ENCODE measurements at regions not wholly inside any gene's neighbourhood (a gene's known extent, or its start where the extent isn't known, plus 50 kb on each side); places are given as distances from the start of the nearest gene placed in this dataset.
"Not testable (repeated sequence)": the region's sequence is repeated elsewhere in the genome, so short reads cannot be mapped to it uniquely, and the experiment has no call there.

GRCh38 chr7:81887098-81888090 is 117.5 kb upstream of the HGF start:
- intact Hi-C loops (cut with DNase I) = no loop called here
- no peak for DNase-seq

DNA sequence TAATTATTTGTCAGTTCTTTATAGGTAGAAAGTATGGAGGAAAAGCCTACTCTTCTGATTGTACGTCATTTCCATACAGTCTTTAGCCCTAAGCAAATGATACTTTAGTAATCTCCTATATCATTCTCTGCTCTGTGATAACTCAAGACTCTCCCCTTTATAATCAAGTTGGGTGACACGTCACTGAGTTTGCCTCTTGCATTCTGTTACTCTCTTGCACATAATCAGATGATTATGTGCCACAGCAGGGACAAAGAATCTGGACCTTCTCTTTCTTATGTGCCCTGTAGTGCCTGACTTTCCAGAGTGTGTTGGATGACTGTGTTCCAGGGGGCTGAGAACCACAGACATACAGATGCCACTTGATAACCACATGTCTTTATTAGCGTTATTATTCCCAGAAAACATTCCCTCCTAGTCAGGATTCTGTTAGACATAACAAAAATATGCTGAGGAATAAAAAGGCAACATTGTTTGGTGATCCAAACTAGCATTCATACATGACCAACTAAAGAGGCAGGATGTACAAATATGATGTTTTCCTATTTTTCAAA is 116.4 kb upstream of the HGF start:
- no peak for DNase-seq
- intact Hi-C loops (cut with DNase I) = no loop called here

GRCh38 chr7:81884817-81885216 is 115.0 kb upstream of the HGF start:
- DNase-seq = no peak
- intact Hi-C loops (cut with DNase I) = no loop called here

DNA sequence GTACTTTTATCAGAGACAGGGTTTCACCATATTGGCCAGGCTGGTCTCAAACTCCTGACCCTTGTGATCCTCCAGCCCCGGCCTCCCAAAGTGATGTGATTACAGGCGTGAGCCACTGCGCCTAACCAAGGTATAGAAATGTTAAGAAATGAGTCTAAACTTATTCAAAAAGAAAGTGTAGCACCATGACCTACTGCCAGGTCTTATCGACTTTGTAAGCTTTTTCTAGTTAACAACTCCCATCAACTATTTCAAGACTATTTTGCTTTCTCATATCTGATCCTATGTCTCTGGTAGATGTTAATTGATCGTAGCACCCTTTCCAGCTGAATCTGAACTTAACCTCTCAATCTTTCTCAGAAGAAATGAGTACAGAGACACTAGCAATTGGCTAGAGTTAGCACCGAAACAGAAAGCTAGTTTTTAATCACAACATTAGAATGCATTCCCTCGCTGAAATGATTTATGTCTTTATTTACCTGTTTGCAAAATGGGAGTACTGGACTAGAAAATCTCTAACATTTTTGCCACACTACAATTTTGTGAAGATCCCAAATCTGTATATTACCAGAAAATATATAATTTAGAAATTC is 114.0 kb upstream of the HGF start:
- intact Hi-C loops (cut with DNase I) = no loop called here
- DNase-seq = peak in 1 of 10 donors; percentile 75

DNA sequence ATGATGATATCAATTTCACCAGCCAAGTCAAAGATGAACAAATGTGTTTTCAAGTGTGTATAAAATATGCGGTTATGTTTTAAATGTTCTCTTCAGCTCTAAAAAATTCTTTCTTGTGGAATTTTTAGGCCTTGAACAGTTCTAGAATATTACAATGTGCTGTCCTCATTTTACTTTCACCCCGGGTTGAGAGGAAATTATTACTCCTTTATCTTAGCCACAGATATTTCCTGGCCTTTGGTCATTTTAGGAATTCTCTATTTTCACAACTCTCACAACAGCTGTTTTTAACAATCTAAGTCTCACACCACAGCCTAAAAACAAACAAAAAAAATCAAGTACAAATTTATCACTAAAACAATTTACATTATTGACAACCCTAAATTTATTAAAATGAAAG is 112.2 kb upstream of the HGF start:
- intact Hi-C loops (cut with DNase I) = no loop called here
- no peak for DNase-seq

- no peak for DNase-seq
- intact Hi-C loops (cut with DNase I) = no loop called here
Measured at GRCh38 chr7:81877890-81878289, 108.0 kb upstream of the HGF start.

GRCh38 chr7:81873559-81873958 is 103.7 kb upstream of the HGF start:
- no peak for DNase-seq
- intact Hi-C loops (cut with DNase I) = no loop called here

DNA sequence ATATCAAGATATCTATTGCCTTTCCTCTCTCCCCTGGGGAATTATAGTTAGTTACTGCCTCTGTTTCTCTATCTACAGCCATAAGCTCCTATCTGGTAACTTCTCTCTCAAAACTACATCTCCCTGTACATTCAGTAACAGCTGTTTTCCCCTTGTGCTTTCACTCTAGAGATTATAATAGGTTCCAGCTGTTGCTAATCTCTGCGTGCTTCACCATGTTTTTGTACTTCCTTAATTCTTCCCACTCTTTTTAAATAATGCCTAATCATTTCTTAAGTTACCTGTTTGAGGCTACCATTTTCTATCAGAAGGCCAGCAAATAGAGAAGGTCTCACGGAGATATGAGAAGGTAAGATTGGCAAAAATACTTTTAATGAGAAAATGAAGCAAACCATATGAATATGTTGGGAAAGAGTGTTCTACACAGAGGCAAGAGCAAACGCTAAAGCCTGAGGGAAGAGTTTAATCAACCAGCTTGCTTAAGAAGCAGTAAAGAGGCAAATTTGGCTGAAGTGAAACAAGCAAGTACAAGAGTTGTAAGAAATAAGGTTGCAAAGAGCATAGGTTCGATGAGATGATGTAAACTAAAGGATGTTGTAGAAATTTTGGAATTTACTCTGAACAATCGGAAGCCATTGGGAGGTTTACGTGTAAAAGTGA is 101.9 kb upstream of the HGF start:
- intact Hi-C loops (cut with DNase I) = no loop called here
- DNase-seq = no peak

GRCh38 chr7:81870608-81871007 is 100.8 kb upstream of the HGF start:
- intact Hi-C loops (cut with DNase I) = no loop called here
- DNase-seq = no peak

- no peak for DNase-seq
- intact Hi-C loops (cut with DNase I) = no loop called here
Measured at GRCh38 chr7:81869670-81870069, 99.8 kb upstream of the HGF start.

DNA sequence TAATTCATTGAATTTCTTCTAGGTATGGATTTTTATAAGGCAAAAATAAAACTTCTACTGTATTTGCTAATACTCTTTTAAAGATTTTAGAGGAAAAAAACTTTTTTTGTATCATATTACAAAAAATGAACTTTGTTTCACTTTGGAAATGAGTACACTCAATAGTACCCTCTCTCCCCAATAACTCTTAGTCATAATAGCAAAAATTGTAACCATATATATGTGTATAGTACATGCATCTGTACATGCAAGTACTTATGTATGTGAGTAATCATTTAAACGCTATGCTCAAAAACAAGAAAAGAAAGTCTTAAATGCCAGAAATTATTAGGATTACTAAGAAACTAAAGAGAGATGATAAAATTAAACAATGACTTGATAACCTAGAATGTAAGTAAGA is 95.9 kb upstream of the HGF start:
- DNase-seq = no peak
- intact Hi-C loops (cut with DNase I) = no loop called here

DNA sequence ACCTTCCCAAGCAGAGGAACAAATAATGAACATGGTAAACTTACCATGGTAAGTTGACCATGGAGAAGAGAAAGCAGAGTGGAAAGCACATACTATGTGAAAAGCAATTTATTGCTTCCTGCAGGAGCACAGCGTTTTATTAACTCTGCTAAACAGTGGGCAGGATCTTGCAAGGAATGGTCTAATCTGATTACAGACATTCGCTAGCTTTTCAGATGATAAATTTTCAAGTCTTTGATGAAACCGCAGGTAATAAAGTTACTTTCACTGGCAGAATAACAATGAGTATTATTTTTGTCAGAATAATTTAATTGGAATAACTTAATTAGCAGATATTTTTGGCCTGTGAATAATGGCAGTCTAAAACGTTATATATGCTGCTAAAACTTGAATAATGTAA is 89.6 kb upstream of the HGF start:
- intact Hi-C loops (cut with DNase I) = no loop called here
- DNase-seq = no peak

DNA sequence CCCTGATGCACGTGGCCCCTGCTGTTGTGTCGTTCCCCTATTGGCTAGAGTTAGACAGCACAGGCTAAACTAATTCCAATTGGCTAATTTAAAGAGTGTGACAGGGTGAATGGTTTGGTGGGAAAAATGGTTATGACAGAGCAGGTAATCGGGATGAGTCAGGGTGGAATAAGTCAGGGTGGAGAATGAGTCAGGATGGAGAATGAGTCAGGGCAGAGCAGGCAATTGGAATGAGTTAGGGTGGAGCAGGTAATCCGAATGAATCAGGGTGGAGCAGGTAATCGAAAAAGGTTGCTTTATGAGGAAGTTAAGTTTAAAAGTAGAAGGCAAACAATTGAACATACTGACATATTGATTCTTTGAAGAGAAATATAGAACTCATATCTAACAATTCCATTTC is 89.0 kb upstream of the HGF start:
- DNase-seq; intact Hi-C loops (cut with DNase I): not testable (repeated sequence)

- no peak for DNase-seq
- intact Hi-C loops (cut with DNase I) = no loop called here
Measured at GRCh38 chr7:81857385-81857784, 87.5 kb upstream of the HGF start.

DNA sequence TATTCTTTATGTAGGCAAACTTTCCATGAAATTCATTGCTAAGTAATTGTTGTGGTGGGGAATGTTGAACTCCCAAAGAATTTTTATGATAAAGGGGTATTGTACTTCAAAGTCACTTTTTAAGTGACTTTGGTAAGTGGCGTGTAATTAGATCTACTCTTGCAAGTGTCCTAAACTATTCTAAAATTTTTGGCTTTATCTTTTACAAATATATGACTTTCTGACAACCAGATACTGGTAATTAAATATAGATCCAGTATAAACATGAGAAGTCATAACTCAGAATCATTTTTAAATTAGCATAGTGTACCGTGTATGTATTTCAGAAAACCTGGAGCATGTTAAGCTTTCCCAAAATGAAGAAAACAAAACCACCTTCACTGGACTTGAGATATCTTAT is 84.7 kb upstream of the HGF start:
- intact Hi-C loops (cut with DNase I) = no loop called here

DNA sequence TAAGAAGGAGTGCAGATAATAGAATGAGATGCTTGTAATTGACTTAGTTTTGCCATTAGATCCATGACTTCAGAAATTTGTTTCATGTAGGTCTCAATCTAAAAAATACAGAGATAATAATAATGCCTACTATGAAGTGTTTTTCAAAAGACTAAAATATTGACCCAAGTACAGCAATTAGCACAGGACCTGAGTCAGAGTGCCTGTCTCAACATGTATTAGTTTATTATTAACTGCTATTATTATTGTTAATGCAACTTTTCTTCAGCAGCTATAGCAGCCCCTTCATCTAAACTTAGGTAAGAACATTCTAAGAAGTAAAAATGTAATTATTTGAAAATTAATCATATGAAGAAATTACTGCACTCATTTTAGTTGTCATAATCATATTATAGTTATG is 82.9 kb upstream of the HGF start:
- intact Hi-C loops (cut with DNase I) = no loop called here
- no peak for DNase-seq

More for the DNA sequence above, 84.7 kb upstream of the HGF start:
- no peak for DNase-seq

- DNase-seq = no peak
- intact Hi-C loops (cut with DNase I) = no loop called here
Measured at GRCh38 chr7:81851413-81851812, 81.6 kb upstream of the HGF start.

DNA sequence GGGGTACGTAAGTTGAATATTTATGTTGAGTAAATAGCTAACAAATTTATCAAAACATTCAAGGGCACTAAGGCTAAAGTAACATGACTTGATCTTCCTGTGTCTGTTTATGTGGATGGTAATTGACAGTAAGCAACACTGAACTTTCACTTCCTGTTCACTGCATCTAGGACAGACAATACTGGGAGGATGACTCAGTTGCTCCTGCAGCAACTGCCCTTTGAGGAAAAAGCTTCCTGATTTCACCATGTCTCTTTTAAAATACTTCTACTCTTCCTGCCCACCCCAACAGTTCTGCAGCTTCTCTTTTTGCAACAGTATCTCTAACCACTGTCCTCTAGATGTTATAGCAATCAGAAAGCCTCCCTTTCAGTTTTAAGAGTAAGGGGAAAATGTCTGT is 76.6 kb upstream of the HGF start:
- no peak for DNase-seq

GRCh38 chr7:81845744-81846241 is 75.9 kb upstream of the HGF start:
- DNase-seq = no peak
- intact Hi-C loops (cut with DNase I) = no loop called here

More for the DNA sequence above, 76.6 kb upstream of the HGF start:
- intact Hi-C loops (cut with DNase I) = no loop called here

GRCh38 chr7:81843657-81844056 is 73.8 kb upstream of the HGF start:
- intact Hi-C loops (cut with DNase I); DNase-seq: not testable (repeated sequence)

DNA sequence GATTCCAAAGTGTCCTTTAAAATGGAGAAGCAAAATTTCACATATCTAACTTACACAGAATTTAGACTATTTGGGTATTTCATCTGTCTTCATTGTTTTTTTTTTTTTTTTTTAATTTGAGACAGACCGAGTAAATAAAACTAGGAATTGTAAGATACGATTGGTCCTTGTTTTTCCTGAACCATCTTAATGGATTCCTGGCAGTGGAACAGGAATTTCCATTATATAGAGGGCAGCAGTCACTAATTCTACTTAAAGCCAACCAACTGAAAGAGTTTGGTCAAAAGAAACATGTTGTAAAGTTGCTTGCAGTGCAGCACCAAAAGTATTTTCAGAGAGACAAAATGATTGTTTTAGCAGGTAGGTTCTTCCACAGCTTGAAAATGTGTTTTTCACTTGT is 72.5 kb upstream of the HGF start:
- intact Hi-C loops (cut with DNase I) = no loop called here
- DNase-seq = no peak

All from posterior cingulate gyrus (tissue), 11 donors.